AG10803 (cell line): ENCODE measurements at regions not wholly inside any gene's neighbourhood (a gene's known extent, or its start where the extent isn't known, plus 50 kb on each side); places are given as distances from the start of the nearest gene placed in this dataset.

Experiments used
- DNase-seq: peaks from one replicate; pipeline ENCODE4 v3.0.0; 2010; ENCODE audit warnings: low read depth
- H3K4me3 ChIP-seq: 2 replicates; pipeline ENCODE4 v1.5.1; 2011; ENCODE audit warnings: mild to moderate bottlenecking, low read length, control low read depth
- CTCF ChIP-seq: conservative IDR thresholded peaks from 2 replicates; pipeline ENCODE4 v1.5.1; 2011; ENCODE audit warnings: mild to moderate bottlenecking, low read length, control low read depth, inconsistent platforms

- DNase-seq: no peak
- no peak for TF ChIP-seq CTCF
- H3K4me3 ChIP-seq: no peak overlapping the region
Measured at GRCh38 chr14:100432652-100433427, 109.7 kb downstream of the SLC25A47 start.

- no peak for TF ChIP-seq CTCF
- no peak for DNase-seq
- H3K4me3 ChIP-seq: no peak overlapping the region
Measured at GRCh38 chr14:100433428-100433814, 110.3 kb downstream of the SLC25A47 start.

GRCh38 chr14:100434033-100434601 is 111.0 kb downstream of the SLC25A47 start:
- DNase-seq: no peak
- TF ChIP-seq CTCF: no peak
- no peak overlapping the region for H3K4me3 ChIP-seq

GRCh38 chr14:100434911-100435438 is 111.8 kb downstream of the SLC25A47 start:
- TF ChIP-seq CTCF: no peak
- DNase-seq: no peak
- no peak overlapping the region for H3K4me3 ChIP-seq

GRCh38 chr14:100435459-100435858 is 112.3 kb downstream of the SLC25A47 start:
- H3K4me3 ChIP-seq: no peak overlapping the region
- no peak for TF ChIP-seq CTCF
- no peak for DNase-seq

GRCh38 chr14:100436745-100437406 is 113.7 kb downstream of the SLC25A47 start:
- H3K4me3 ChIP-seq: no peak overlapping the region
- DNase-seq: no peak
- TF ChIP-seq CTCF: no peak
